ENCODE measurements at regions not wholly inside any gene's neighbourhood (a gene's known extent, or its start where the extent isn't known, plus 50 kb on each side); places are given as distances from the start of the nearest gene placed in this dataset.

GRCh38 chr15:94162939-94163338 lies 68.4 kb upstream of the MCTP2 start:
- Histone ChIP-seq H3K9me3 (no peaks in the 10 kb centered on the region), H3K27me3 (no peaks in the 10 kb centered on the region), H3K36me3 (no peaks in the 10 kb centered on the region), H3K4me3 (no peak overlapping the region), H3K4me1 (no peaks in the 10 kb centered on the region), H3K27ac (no peak overlapping the region)
- TF ChIP-seq CTCF (IDR thresholded peaks at IDR 0.05) = no peak
- no peak for DNase-seq (ENCODE audit: low spot score in 2 of 2)
- intact Hi-C loops (cut with DNase I) = loop anchor here (5.0 kb wide), 1 partner anchor 159 kb away; no protein-coding TSS in a partner anchor

GRCh38 chr15:94154255-94154654 lies 77.1 kb upstream of the MCTP2 start:
- no peak overlapping the region for H3K27ac ChIP-seq
- no peak overlapping the region for H3K4me3 ChIP-seq
- no peaks in the 10 kb centered on the region for H3K27me3 ChIP-seq
- no peaks in the 10 kb centered on the region for H3K4me1 ChIP-seq
- H3K36me3 ChIP-seq = no peaks in the 10 kb centered on the region
- H3K9me3 ChIP-seq = no peaks in the 10 kb centered on the region
- DNase-seq (ENCODE audit: low spot score in 2 of 2) = no peak
- no peak for TF ChIP-seq CTCF (IDR thresholded peaks at IDR 0.05)
- intact Hi-C loops (cut with DNase I) = no loop called here

- Histone ChIP-seq H3K27ac (no peak overlapping the region), H3K27me3 (no peaks in the 10 kb centered on the region), H3K9me3 (no peaks in the 10 kb centered on the region), H3K36me3 (no peaks in the 10 kb centered on the region), H3K4me3 (no peak overlapping the region), H3K4me1 (no peaks in the 10 kb centered on the region)
- TF ChIP-seq CTCF (IDR thresholded peaks at IDR 0.05) = no peak
- intact Hi-C loops (cut with DNase I) = no loop called here
- no peak for DNase-seq (ENCODE audit: low spot score in 2 of 2)
These were observed 86.3 kb upstream of the MCTP2 start for GRCh38 chr15:94145046-94145445.

- Histone ChIP-seq H3K27me3 (no peaks in the 10 kb centered on the region), H3K9me3 (no peaks in the 10 kb centered on the region), H3K4me3 (no peak overlapping the region), H3K4me1 (no peaks in the 10 kb centered on the region), H3K36me3 (no peaks in the 10 kb centered on the region), H3K27ac (no peak overlapping the region)
- DNase-seq (ENCODE audit: low spot score in 2 of 2) = no peak
- intact Hi-C loops (cut with DNase I) = no loop called here
- no peak for TF ChIP-seq CTCF (IDR thresholded peaks at IDR 0.05)
These were observed 89.6 kb upstream of the MCTP2 start for GRCh38 chr15:94141802-94142201.

GRCh38 chr15:94135486-94136147 lies 95.7 kb upstream of the MCTP2 start:
- H3K27ac ChIP-seq = no peak overlapping the region
- H3K27me3 ChIP-seq = no peaks in the 10 kb centered on the region
- H3K9me3 ChIP-seq = no peaks in the 10 kb centered on the region
- no peaks in the 10 kb centered on the region for H3K36me3 ChIP-seq
- no peak overlapping the region for H3K4me3 ChIP-seq
- DNase-seq (ENCODE audit: low spot score in 2 of 2) = no peak
- no peaks in the 10 kb centered on the region for H3K4me1 ChIP-seq
- no peak for TF ChIP-seq CTCF (IDR thresholded peaks at IDR 0.05)
- intact Hi-C loops (cut with DNase I) = no loop called here

GRCh38 chr15:94131875-94132274 lies 99.5 kb upstream of the MCTP2 start:
- no peaks in the 10 kb centered on the region for H3K27me3 ChIP-seq
- no peak for DNase-seq (ENCODE audit: low spot score in 2 of 2)
- intact Hi-C loops (cut with DNase I) = no loop called here
- no peaks in the 10 kb centered on the region for H3K9me3 ChIP-seq
- no peak for TF ChIP-seq CTCF (IDR thresholded peaks at IDR 0.05)
- no peak overlapping the region for H3K4me3 ChIP-seq
- no peak overlapping the region for H3K27ac ChIP-seq
- no peaks in the 10 kb centered on the region for H3K36me3 ChIP-seq
- H3K4me1 ChIP-seq = no peaks in the 10 kb centered on the region

All from ascending aorta (tissue), 2 donors.